ENCODE measurements at regions not wholly inside any gene's neighbourhood (a gene's known extent, or its start where the extent isn't known, plus 50 kb on each side); places are given as distances from the start of the nearest gene placed in this dataset.

DNA sequence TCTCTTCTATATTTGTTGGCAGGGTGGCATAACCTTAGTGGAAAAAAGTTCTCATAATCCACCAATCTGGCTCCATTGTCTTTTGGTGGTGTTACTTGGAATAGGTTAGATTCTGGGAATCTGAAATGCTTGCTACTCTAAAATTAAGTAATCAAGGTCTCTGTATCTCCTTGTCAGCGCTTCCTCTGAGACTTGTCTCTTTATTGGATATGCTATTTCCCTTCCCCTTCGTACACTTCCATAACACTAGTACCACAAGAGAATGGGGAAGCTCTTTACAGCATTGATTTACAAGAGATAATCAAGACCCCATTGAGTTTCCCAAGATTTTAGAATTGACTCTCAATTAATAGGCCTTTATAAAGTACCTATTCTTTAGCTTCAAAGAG is 280.2 kb downstream of the ADGB start:
- TF ChIP-seq, protein P1, sequence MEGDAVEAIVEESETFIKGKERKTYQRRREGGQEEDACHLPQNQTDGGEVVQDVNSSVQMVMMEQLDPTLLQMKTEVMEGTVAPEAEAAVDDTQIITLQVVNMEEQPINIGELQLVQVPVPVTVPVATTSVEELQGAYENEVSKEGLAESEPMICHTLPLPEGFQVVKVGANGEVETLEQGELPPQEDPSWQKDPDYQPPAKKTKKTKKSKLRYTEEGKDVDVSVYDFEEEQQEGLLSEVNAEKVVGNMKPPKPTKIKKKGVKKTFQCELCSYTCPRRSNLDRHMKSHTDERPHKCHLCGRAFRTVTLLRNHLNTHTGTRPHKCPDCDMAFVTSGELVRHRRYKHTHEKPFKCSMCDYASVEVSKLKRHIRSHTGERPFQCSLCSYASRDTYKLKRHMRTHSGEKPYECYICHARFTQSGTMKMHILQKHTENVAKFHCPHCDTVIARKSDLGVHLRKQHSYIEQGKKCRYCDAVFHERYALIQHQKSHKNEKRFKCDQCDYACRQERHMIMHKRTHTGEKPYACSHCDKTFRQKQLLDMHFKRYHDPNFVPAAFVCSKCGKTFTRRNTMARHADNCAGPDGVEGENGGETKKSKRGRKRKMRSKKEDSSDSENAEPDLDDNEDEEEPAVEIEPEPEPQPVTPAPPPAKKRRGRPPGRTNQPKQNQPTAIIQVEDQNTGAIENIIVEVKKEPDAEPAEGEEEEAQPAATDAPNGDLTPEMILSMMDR (conservative IDR thresholded peaks at IDR 0.05): no peak
- no peak for TF ChIP-seq EZH2 (IDR thresholded peaks at IDR 0.05; ENCODE audit: low read depth)
